ENCODE measurements at regions not wholly inside any gene's neighbourhood (a gene's known extent, or its start where the extent isn't known, plus 50 kb on each side); places are given as distances from the start of the nearest gene placed in this dataset.

GRCh38 chr13:44298314-44298713, 75.3 kb upstream of the SERP2 start:
- no peak for TF ChIP-seq POLR2A (IDR thresholded peaks at IDR 0.05)
- no peak for TF ChIP-seq CTCF (IDR thresholded peaks at IDR 0.05)
- TF ChIP-seq POLR2AphosphoS5 (IDR thresholded peaks at IDR 0.05): no peak
